ENCODE measurements at regions not wholly inside any gene's neighbourhood (a gene's known extent, or its start where the extent isn't known, plus 50 kb on each side); places are given as distances from the start of the nearest gene placed in this dataset.

- H3K79me2 ChIP-seq (replicated peaks; ENCODE audit: insufficient read depth, low read length) = no peaks in the 10 kb centered on the region
- TF ChIP-seq, protein P1, sequence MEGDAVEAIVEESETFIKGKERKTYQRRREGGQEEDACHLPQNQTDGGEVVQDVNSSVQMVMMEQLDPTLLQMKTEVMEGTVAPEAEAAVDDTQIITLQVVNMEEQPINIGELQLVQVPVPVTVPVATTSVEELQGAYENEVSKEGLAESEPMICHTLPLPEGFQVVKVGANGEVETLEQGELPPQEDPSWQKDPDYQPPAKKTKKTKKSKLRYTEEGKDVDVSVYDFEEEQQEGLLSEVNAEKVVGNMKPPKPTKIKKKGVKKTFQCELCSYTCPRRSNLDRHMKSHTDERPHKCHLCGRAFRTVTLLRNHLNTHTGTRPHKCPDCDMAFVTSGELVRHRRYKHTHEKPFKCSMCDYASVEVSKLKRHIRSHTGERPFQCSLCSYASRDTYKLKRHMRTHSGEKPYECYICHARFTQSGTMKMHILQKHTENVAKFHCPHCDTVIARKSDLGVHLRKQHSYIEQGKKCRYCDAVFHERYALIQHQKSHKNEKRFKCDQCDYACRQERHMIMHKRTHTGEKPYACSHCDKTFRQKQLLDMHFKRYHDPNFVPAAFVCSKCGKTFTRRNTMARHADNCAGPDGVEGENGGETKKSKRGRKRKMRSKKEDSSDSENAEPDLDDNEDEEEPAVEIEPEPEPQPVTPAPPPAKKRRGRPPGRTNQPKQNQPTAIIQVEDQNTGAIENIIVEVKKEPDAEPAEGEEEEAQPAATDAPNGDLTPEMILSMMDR (IDR thresholded peaks at IDR 0.05; ENCODE audit: poor library complexity, severe bottlenecking) = no peak
- TF ChIP-seq SMC3 (conservative IDR thresholded peaks at IDR 0.05; ENCODE audit: poor library complexity) = no peak
- TF ChIP-seq EP300 (conservative IDR thresholded peaks at IDR 0.05; ENCODE audit: poor library complexity, severe bottlenecking) = no peak
- no peak for TF ChIP-seq REST (IDR thresholded peaks at IDR 0.05; ENCODE audit: borderline replicate concordance)
- no peak for TF ChIP-seq RAD21 (conservative IDR thresholded peaks at IDR 0.05)
- TF ChIP-seq MXI1 (conservative IDR thresholded peaks at IDR 0.05; ENCODE audit: poor library complexity, severe bottlenecking) = no peak
- no peak for TF ChIP-seq EZH2 (IDR thresholded peaks at IDR 0.05; ENCODE audit: borderline replicate concordance, insufficient read depth, low read length, poor library complexity, severe bottlenecking)
- TF ChIP-seq POLR2AphosphoS5 (IDR thresholded peaks at IDR 0.05) = no peak
- TF ChIP-seq TAF1 (IDR thresholded peaks at IDR 0.05; ENCODE audit: low read depth) = no peak
- no peaks in the 10 kb centered on the region for H4K20me1 ChIP-seq (ENCODE audit: insufficient read depth)
- no peak overlapping the region for H2AFZ ChIP-seq (ENCODE audit: low read depth, low read length)
- H3K36me3 ChIP-seq (ENCODE audit: insufficient read depth, low read length) = no peaks in the 10 kb centered on the region
- no peak overlapping the region for H3K9ac ChIP-seq (ENCODE audit: low read length)
- H3K27me3 ChIP-seq (ENCODE audit: insufficient read depth, low read depth, low read length) = no peaks in the 10 kb centered on the region
- no peaks in the 10 kb centered on the region for H3K9me2 ChIP-seq (ENCODE audit: insufficient read depth, low read length)
- H3K4me2 ChIP-seq (ENCODE audit: low read length) = no peak overlapping the region
- no peak overlapping the region for H3K4me3 ChIP-seq (ENCODE audit: low read length)
- H3K9me3 ChIP-seq (ENCODE audit: low read length) = no peaks in the 10 kb centered on the region
- H3K27ac ChIP-seq (ENCODE audit: low read length) = no peak overlapping the region
- H3F3A ChIP-seq (ENCODE audit: insufficient read depth, low read length, poor library complexity, severe bottlenecking) = no peaks in the 10 kb centered on the region
Observed at GRCh38 chr11:103534191-103534590, 425.0 kb downstream of the DYNC2H1 start.

DNA sequence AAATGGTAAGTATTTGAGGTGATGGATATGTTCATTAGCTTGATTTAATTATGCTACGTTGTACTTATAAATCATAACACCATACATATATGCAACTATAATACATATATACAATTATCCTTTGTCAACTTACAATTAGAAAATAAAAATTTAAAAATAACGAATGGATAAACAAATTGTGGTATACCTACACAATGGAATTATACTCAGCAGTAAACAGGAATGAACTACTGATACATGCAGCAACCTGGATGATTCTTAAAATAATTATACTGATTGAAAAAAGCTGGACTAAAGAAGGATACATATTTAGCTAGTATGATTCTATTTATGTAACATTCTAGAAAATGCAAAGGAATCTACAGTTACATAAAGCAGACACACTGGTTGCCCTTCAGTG is 425.7 kb downstream of the DYNC2H1 start:
- H3K9me3 ChIP-seq (ENCODE audit: low read length) = no peaks in the 10 kb centered on the region
- no peaks in the 10 kb centered on the region for H3K36me3 ChIP-seq (ENCODE audit: insufficient read depth, low read length)
- no peak overlapping the region for H3K4me3 ChIP-seq (ENCODE audit: low read length)
- H3K79me2 ChIP-seq (replicated peaks; ENCODE audit: insufficient read depth, low read length) = no peaks in the 10 kb centered on the region
- no peak overlapping the region for H3K27ac ChIP-seq (ENCODE audit: low read length)
- TF ChIP-seq SMC3 (conservative IDR thresholded peaks at IDR 0.05; ENCODE audit: poor library complexity) (no peak), EP300 (conservative IDR thresholded peaks at IDR 0.05; ENCODE audit: poor library complexity, severe bottlenecking) (no peak), EZH2 (IDR thresholded peaks at IDR 0.05; ENCODE audit: borderline replicate concordance, insufficient read depth, low read length, poor library complexity, severe bottlenecking) (no peak)
- TF ChIP-seq, protein P1 (IDR thresholded peaks at IDR 0.05; ENCODE audit: poor library complexity, severe bottlenecking) = no peak
- H3K9ac ChIP-seq (ENCODE audit: low read length) = no peak overlapping the region
- no peak overlapping the region for H3K4me2 ChIP-seq (ENCODE audit: low read length)
- no peaks in the 10 kb centered on the region for H3K27me3 ChIP-seq (ENCODE audit: insufficient read depth, low read depth, low read length)
- no peak overlapping the region for H2AFZ ChIP-seq (ENCODE audit: low read depth, low read length)
- H3K9me2 ChIP-seq (ENCODE audit: insufficient read depth, low read length) = no peaks in the 10 kb centered on the region
- H4K20me1 ChIP-seq (ENCODE audit: insufficient read depth) = no peaks in the 10 kb centered on the region
- no peaks in the 10 kb centered on the region for H3F3A ChIP-seq (ENCODE audit: insufficient read depth, low read length, poor library complexity, severe bottlenecking)
